ENCODE measurements at regions not wholly inside any gene's neighbourhood (a gene's known extent, or its start where the extent isn't known, plus 50 kb on each side); places are given as distances from the start of the nearest gene placed in this dataset.

DNA sequence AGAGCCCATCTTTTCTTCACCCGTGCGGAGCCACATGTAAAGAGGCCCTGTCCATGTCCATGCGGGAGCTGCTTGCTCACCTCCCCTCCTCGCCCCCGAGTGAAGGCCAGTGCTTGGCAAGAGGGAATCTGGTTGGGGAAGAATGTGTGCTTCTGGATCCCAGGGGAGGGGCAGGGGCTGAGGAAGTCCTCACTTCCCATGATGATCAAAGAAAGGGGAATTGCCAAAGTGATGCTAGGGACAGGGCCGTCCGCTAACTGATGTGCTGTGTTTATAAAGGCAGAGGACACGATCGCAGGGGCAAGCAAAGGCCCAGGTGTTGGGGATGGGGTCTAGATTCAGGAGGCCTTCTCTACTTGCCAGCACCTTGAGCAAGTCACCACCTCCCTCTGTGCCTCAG is 137.4 kb upstream of the PRMT8 start:
- no TSS peak for BruUV-seq (replicated peaks)
- no peaks in the 10 kb centered on the region for H3K36me3 ChIP-seq (ENCODE audit: insufficient read depth, low read length, poor library complexity, severe bottlenecking)
- H3K27ac ChIP-seq (ENCODE audit: low read depth, low read length, poor library complexity, severe bottlenecking), result no peak overlapping the region
- ChIA-PET POLR2A (ENCODE audit: low non-redundant PET) (no interaction called here), CTCF (no interaction called here)
- DNase-seq (ENCODE audit: low spot score), result no peak
- no peaks in the 10 kb centered on the region for H3K27me3 ChIP-seq (replicated peaks; ENCODE audit: insufficient read depth, low read depth, low read length, poor library complexity)
- H3K9me3 ChIP-seq (ENCODE audit: low read depth, low read length, poor library complexity, severe bottlenecking), result no peaks in the 10 kb centered on the region
- intact Hi-C loops (cut with micrococcal nuclease; ENCODE audit: unreplicated experiment), result no loop called here
- no peak for TF ChIP-seq EZH2 (IDR thresholded peaks at IDR 0.05; ENCODE audit: borderline replicate concordance, low read depth, low read length, poor library complexity, severe bottlenecking)
- TF ChIP-seq, protein P1, sequence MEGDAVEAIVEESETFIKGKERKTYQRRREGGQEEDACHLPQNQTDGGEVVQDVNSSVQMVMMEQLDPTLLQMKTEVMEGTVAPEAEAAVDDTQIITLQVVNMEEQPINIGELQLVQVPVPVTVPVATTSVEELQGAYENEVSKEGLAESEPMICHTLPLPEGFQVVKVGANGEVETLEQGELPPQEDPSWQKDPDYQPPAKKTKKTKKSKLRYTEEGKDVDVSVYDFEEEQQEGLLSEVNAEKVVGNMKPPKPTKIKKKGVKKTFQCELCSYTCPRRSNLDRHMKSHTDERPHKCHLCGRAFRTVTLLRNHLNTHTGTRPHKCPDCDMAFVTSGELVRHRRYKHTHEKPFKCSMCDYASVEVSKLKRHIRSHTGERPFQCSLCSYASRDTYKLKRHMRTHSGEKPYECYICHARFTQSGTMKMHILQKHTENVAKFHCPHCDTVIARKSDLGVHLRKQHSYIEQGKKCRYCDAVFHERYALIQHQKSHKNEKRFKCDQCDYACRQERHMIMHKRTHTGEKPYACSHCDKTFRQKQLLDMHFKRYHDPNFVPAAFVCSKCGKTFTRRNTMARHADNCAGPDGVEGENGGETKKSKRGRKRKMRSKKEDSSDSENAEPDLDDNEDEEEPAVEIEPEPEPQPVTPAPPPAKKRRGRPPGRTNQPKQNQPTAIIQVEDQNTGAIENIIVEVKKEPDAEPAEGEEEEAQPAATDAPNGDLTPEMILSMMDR (conservative IDR thresholded peaks at IDR 0.05; ENCODE audit: low read depth, low read length), result no peak
- no peak overlapping the region for H3K4me3 ChIP-seq (ENCODE audit: low read depth, low read length, poor library complexity, severe bottlenecking)
- H3K4me1 ChIP-seq (ENCODE audit: insufficient read depth, low read length, poor library complexity, severe bottlenecking), result peaks cover 8% of the 10 kb centered on the region

- ChIA-PET POLR2A (ENCODE audit: low non-redundant PET) (no interaction called here), CTCF (no interaction called here)
- BruUV-seq (replicated peaks), result no TSS peak
- H3K4me1 ChIP-seq (ENCODE audit: insufficient read depth, low read length, poor library complexity, severe bottlenecking), result peaks cover 5% of the 10 kb centered on the region
- H3K36me3 ChIP-seq (ENCODE audit: insufficient read depth, low read length, poor library complexity, severe bottlenecking), result no peaks in the 10 kb centered on the region
- no peak for DNase-seq (ENCODE audit: low spot score)
- no peak overlapping the region for H3K27ac ChIP-seq (ENCODE audit: low read depth, low read length, poor library complexity, severe bottlenecking)
- no peaks in the 10 kb centered on the region for H3K9me3 ChIP-seq (ENCODE audit: low read depth, low read length, poor library complexity, severe bottlenecking)
- intact Hi-C loops (cut with micrococcal nuclease; ENCODE audit: unreplicated experiment), result no loop called here
- H3K27me3 ChIP-seq (replicated peaks; ENCODE audit: insufficient read depth, low read depth, low read length, poor library complexity), result no peaks in the 10 kb centered on the region
- no peak for TF ChIP-seq EZH2 (IDR thresholded peaks at IDR 0.05; ENCODE audit: borderline replicate concordance, low read depth, low read length, poor library complexity, severe bottlenecking)
- TF ChIP-seq, protein P1 (conservative IDR thresholded peaks at IDR 0.05; ENCODE audit: low read depth, low read length), result no peak
- H3K4me3 ChIP-seq (ENCODE audit: low read depth, low read length, poor library complexity, severe bottlenecking), result no peak overlapping the region
These were observed 136.4 kb upstream of the PRMT8 start for GRCh38 chr12:3354586-3354985.

DNA sequence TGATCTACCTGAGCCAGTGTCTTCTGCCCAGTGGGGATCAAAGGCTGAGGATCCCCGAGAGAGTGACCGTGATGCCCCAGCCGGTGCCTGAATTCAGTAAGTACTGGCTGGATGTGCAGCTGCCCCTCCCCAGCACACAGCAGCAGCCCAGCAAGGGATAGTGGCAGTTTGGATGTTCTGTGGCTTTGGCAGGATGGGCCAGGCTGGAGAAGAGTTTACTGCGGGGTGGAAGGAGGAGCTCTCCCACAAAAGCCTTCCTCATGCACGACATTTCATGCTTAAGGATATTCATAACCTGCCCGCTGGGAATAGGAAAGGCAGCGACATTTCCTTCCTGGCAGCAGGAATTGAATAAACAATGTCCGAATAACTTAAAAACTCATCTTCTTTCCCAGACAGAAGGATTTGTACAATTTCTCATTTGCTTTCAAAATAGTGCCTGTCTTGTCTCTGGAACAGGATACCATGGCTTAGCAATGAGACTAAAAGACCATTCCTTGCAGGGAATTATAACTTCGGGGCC is 135.6 kb upstream of the PRMT8 start:
- H3K4me3 ChIP-seq (ENCODE audit: low read depth, low read length, poor library complexity, severe bottlenecking), result no peak overlapping the region
- peak; percentile 44 for DNase-seq (ENCODE audit: low spot score)
- H3K27me3 ChIP-seq (replicated peaks; ENCODE audit: insufficient read depth, low read depth, low read length, poor library complexity), result no peaks in the 10 kb centered on the region
- ChIA-PET CTCF (no interaction called here), POLR2A (ENCODE audit: low non-redundant PET) (no interaction called here)
- H3K4me1 ChIP-seq (ENCODE audit: insufficient read depth, low read length, poor library complexity, severe bottlenecking), result peaks cover 5% of the 10 kb centered on the region
- no peaks in the 10 kb centered on the region for H3K9me3 ChIP-seq (ENCODE audit: low read depth, low read length, poor library complexity, severe bottlenecking)
- no peaks in the 10 kb centered on the region for H3K36me3 ChIP-seq (ENCODE audit: insufficient read depth, low read length, poor library complexity, severe bottlenecking)
- no peak overlapping the region for H3K27ac ChIP-seq (ENCODE audit: low read depth, low read length, poor library complexity, severe bottlenecking)
- TF ChIP-seq, protein P1 (conservative IDR thresholded peaks at IDR 0.05; ENCODE audit: low read depth, low read length), result no peak
- no TSS peak for BruUV-seq (replicated peaks)
- intact Hi-C loops (cut with micrococcal nuclease; ENCODE audit: unreplicated experiment), result no loop called here

Data from A673 (cell line).